ENCODE measurements at regions not wholly inside any gene's neighbourhood (a gene's known extent, or its start where the extent isn't known, plus 50 kb on each side); places are given as distances from the start of the nearest gene placed in this dataset.

DNA sequence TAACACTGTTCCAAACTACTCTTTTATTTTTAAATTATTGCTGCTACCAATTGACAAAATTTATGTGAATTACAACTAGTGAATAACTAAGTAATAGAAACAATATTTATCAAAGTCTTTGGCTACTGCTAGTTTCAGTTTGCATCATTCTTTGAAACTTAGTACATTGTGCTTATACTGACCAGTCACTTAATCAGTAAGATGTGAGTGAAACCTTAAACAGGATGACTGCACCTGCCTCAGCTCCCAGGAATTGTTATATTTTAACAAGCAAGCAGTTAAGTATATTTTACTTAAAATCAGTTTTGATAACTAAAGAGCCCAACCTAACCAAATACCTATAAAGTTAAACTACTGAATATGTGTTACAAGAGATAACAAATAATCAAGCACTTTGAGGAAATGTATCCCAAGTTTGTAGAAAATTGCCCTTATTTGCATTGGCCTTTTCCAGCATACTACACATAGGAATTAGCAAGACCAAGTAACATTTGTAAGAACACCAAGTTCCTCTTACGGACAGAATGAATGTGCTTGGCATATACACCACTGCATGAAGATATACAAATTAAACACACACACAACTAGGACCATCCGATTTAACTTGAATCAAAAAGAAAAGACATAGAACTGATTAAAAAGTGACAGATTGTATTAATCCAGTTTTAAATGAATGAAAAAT is 545.5 kb upstream of the DAB2 start:
- TF ChIP-seq, protein P1, sequence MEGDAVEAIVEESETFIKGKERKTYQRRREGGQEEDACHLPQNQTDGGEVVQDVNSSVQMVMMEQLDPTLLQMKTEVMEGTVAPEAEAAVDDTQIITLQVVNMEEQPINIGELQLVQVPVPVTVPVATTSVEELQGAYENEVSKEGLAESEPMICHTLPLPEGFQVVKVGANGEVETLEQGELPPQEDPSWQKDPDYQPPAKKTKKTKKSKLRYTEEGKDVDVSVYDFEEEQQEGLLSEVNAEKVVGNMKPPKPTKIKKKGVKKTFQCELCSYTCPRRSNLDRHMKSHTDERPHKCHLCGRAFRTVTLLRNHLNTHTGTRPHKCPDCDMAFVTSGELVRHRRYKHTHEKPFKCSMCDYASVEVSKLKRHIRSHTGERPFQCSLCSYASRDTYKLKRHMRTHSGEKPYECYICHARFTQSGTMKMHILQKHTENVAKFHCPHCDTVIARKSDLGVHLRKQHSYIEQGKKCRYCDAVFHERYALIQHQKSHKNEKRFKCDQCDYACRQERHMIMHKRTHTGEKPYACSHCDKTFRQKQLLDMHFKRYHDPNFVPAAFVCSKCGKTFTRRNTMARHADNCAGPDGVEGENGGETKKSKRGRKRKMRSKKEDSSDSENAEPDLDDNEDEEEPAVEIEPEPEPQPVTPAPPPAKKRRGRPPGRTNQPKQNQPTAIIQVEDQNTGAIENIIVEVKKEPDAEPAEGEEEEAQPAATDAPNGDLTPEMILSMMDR (IDR thresholded peaks at IDR 0.05) = no peak
- DNase-seq (ENCODE audit: low spot score) = no peak
- Mint-ChIP-seq H3K27me3 (ENCODE audit: low read depth) (peaks cover 19% of the 10 kb centered on the region), H3K36me3 (ENCODE audit: low read depth) (peaks cover 3% of the 10 kb centered on the region), H3K9me3 (ENCODE audit: low read depth) (no peaks in the 10 kb centered on the region), H3K4me3 (ENCODE audit: unreplicated experiment) (no peak overlapping the region), H3K4me1 (ENCODE audit: low read depth) (no peaks in the 10 kb centered on the region), H3K27ac (ENCODE audit: unreplicated experiment) (no peak overlapping the region)

DNA sequence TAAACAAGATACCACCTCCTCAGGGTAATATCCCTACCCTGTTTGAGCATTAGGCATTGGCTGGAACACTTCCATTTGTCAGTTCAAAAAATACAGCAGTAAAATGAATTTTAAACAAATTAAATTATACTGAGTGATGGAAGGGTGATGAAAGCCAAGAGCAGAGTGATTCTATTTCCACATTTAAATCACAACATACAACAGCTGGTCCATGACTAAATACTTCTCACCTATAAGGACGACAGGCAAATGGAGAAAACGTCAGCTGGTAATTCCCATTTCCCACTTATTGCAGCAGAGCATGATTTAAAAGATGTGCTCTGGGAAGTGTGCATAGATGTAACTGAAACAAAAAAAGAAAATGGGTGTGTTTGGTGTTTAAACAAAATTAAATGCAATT is 543.6 kb upstream of the DAB2 start:
- no peak for DNase-seq (ENCODE audit: low spot score)
- peaks cover 22% of the 10 kb centered on the region for H3K27me3 Mint-ChIP-seq (ENCODE audit: low read depth)
- H3K36me3 Mint-ChIP-seq (ENCODE audit: low read depth) = peaks cover 3% of the 10 kb centered on the region
- H3K4me3 Mint-ChIP-seq (ENCODE audit: unreplicated experiment) = no peak overlapping the region
- no peaks in the 10 kb centered on the region for H3K9me3 Mint-ChIP-seq (ENCODE audit: low read depth)
- no peak overlapping the region for H3K27ac Mint-ChIP-seq (ENCODE audit: unreplicated experiment)
- TF ChIP-seq, protein P1 (IDR thresholded peaks at IDR 0.05) = no peak
- no peaks in the 10 kb centered on the region for H3K4me1 Mint-ChIP-seq (ENCODE audit: low read depth)

DNA sequence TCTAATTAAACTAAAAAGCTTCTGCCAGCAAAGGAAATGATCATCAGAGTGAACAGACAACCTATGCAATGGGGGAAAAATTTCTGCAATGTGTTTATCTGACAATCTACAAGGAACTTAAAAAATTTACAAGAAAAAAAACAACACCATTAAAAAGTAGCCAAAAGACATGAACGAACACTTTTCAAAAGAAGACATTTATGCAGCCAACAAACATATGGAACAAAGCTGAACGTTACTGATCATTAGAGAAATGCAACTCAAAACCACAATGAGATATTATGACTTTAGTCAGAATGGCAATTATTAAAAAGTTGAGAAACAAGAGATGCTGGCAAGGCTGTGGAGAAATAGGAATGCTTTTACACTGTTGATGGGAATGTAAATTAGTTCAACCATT is 530.4 kb upstream of the DAB2 start:
- Mint-ChIP-seq H3K4me3 (ENCODE audit: unreplicated experiment) (no peak overlapping the region), H3K27me3 (ENCODE audit: low read depth) (peaks cover 15% of the 10 kb centered on the region), H3K9me3 (ENCODE audit: low read depth) (peaks cover 11% of the 10 kb centered on the region), H3K36me3 (ENCODE audit: low read depth) (peaks cover 5% of the 10 kb centered on the region), H3K27ac (ENCODE audit: unreplicated experiment) (no peak overlapping the region), H3K4me1 (ENCODE audit: low read depth) (no peaks in the 10 kb centered on the region)
- DNase-seq (ENCODE audit: low spot score) = no peak
- TF ChIP-seq, protein P1 (IDR thresholded peaks at IDR 0.05) = no peak

DNA sequence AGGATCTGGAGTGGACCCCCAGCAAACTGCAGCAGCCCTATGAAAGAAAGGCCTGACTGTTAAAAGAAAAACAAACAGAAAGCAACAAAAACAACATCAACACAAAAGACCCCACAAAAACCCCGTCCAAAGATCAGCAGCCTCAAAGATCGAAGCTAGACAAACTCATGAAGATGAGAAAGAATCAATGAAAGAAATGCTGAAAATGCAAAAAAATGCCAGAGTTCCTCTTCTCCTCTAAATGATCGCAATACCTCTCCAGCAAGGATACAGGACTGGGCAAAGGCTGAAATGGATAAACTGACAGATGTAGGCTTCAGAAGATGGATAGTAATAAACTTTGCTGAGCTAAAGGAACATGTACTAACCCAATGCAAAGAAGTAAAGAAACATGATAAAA is 526.3 kb upstream of the DAB2 start:
- no peak for DNase-seq (ENCODE audit: low spot score)
- Mint-ChIP-seq H3K4me1 (ENCODE audit: low read depth) (no peaks in the 10 kb centered on the region), H3K27ac (ENCODE audit: unreplicated experiment) (no peak overlapping the region), H3K27me3 (ENCODE audit: low read depth) (peaks cover 8% of the 10 kb centered on the region), H3K36me3 (ENCODE audit: low read depth) (peaks cover 5% of the 10 kb centered on the region), H3K4me3 (ENCODE audit: unreplicated experiment) (no peak overlapping the region), H3K9me3 (ENCODE audit: low read depth) (peaks cover 11% of the 10 kb centered on the region)
- TF ChIP-seq, protein P1 (IDR thresholded peaks at IDR 0.05) = no peak

DNA sequence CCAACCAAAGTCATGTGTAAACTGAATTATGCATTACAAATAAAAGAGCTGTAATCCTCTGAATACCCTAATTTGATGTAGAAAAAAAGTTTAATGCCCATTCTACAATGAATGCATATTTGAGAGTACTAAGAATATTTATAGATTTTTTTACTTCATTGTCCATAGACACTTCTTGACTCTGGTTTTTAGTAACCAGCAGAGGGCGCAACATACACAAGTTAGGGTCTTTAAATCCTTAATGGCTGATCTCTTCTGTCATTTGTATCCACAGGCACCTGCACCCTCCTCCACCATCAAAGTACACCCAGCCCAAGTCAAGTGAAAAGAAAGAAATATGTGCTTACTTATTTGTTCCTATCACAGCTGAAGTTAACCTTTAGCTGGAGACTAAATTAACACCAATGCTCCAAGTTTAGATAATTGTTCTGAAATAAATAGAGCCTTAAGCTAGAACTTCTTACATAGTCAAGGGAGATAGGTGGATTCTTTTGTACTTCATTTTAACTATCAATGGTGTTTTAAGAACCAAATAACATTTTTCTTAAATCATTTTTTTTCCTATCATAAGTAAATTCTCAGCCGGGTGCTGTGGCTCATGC is 524.2 kb upstream of the DAB2 start:
- Mint-ChIP-seq H3K4me3 (ENCODE audit: unreplicated experiment) (no peak overlapping the region), H3K27ac (ENCODE audit: unreplicated experiment) (no peak overlapping the region), H3K4me1 (ENCODE audit: low read depth) (no peaks in the 10 kb centered on the region), H3K36me3 (ENCODE audit: low read depth) (peaks cover 5% of the 10 kb centered on the region), H3K9me3 (ENCODE audit: low read depth) (peaks cover 11% of the 10 kb centered on the region), H3K27me3 (ENCODE audit: low read depth) (peaks cover 2% of the 10 kb centered on the region)
- no peak for DNase-seq (ENCODE audit: low spot score)
- TF ChIP-seq, protein P1 (IDR thresholded peaks at IDR 0.05) = peak; percentile 94
